Trophoblast cell (in vitro differentiated cells and primary cell): ENCODE measurements at regions not wholly inside any gene's neighbourhood (a gene's known extent, or its start where the extent isn't known, plus 50 kb on each side); places are given as distances from the start of the nearest gene placed in this dataset.

Experiments used
- DNase-seq, 2 donors: peaks; one replicate each; pipeline ENCODE4 v3.0.0-alpha.2; 2016
- H2AFZ ChIP-seq: 2 replicates; pipeline ENCODE4 v1.6.1; 2013; ENCODE audit warnings: low read length, moderate library complexity, mild to moderate bottlenecking; ENCODE audit not compliant: insufficient read depth, poor library complexity
- H2AK5ac ChIP-seq: 2 replicates; pipeline ENCODE4 v1.6.1; 2013; ENCODE audit warnings: mild to moderate bottlenecking, low read length
- H2BK120ac ChIP-seq: 2 replicates; pipeline ENCODE4 v1.6.1; 2013; ENCODE audit warnings: low read length, mild to moderate bottlenecking, moderate library complexity; ENCODE audit not compliant: insufficient read depth, poor library complexity
- H2BK12ac ChIP-seq: 2 replicates; pipeline ENCODE4 v1.6.1; 2013; ENCODE audit warnings: mild to moderate bottlenecking, low read length, moderate library complexity
- H2BK5ac ChIP-seq: 2 replicates; pipeline ENCODE4 v1.6.1; 2013; ENCODE audit warnings: low read length, low read depth, moderate library complexity, mild to moderate bottlenecking; ENCODE audit not compliant: poor library complexity
- H3K14ac ChIP-seq: 2 replicates; pipeline ENCODE4 v1.6.1; 2013; ENCODE audit warnings: mild to moderate bottlenecking, low read length
- H3K18ac ChIP-seq: 2 replicates; pipeline ENCODE4 v1.6.1; 2013; ENCODE audit warnings: mild to moderate bottlenecking, low read length
- H3K23ac ChIP-seq: 2 replicates; pipeline ENCODE4 v1.6.1; 2013; ENCODE audit warnings: low read length
- H3K27ac ChIP-seq: 2 replicates; pipeline ENCODE4 v1.5.1; 2013; ENCODE audit warnings: low read depth, mild to moderate bottlenecking, inconsistent platforms, low read length, moderate library complexity
- H3K27me3 ChIP-seq: 2 replicates; pipeline ENCODE4 v1.6.1; 2013; ENCODE audit warnings: inconsistent platforms, mild to moderate bottlenecking, low read length, moderate library complexity; ENCODE audit not compliant: insufficient read depth
- H3K36me3 ChIP-seq, 2 experiments: 1 replicate in 1 of 2; 2 replicates in 1 of 2; pipeline ENCODE4 v1.6.1; 2013; ENCODE audit warnings: low read length in 2 of 2, mild to moderate bottlenecking in 2 of 2, moderate library complexity in 1 of 2; ENCODE audit not compliant: insufficient read depth in 2 of 2, control insufficient read depth in 1 of 2
- H3K4ac ChIP-seq: 2 replicates; pipeline ENCODE4 v1.6.1; 2013; ENCODE audit warnings: low read depth, mild to moderate bottlenecking, low read length, moderate library complexity
- H3K4me1 ChIP-seq, 2 experiments: 1 replicate in 1 of 2; 2 replicates in 1 of 2; pipeline ENCODE4 v1.6.1; 2013; ENCODE audit warnings: low read length in 2 of 2, mild to moderate bottlenecking in 2 of 2, moderate library complexity in 1 of 2; ENCODE audit not compliant: insufficient read depth in 2 of 2, control insufficient read depth in 1 of 2
- H3K4me2 ChIP-seq: 2 replicates; pipeline ENCODE4 v1.6.1; 2013; ENCODE audit warnings: inconsistent platforms, mild to moderate bottlenecking, low read length, moderate library complexity
- H3K4me3 ChIP-seq: 2 replicates; pipeline ENCODE4 v1.5.1; 2013; ENCODE audit warnings: mild to moderate bottlenecking, low read depth, low read length, inconsistent platforms
- H3K79me1 ChIP-seq: one replicate; pipeline ENCODE4 v1.6.1; 2013; ENCODE audit warnings: low read length
- H3K79me2 ChIP-seq: 2 replicates; pipeline ENCODE4 v1.6.1; 2013; ENCODE audit warnings: low read length, mild to moderate bottlenecking; ENCODE audit not compliant: control insufficient read depth, insufficient read depth, poor library complexity
- H3K9ac ChIP-seq: 2 replicates; pipeline ENCODE4 v1.6.1; 2013; ENCODE audit warnings: mild to moderate bottlenecking, low read length
- H3K9me3 ChIP-seq: 2 replicates; pipeline ENCODE4 v1.6.1; 2013; ENCODE audit warnings: low read depth, mild to moderate bottlenecking, control low read depth, inconsistent platforms, low read length; ENCODE audit not compliant: insufficient read depth
- H4K12ac ChIP-seq: 2 replicates; pipeline ENCODE4 v1.6.1; 2013; ENCODE audit warnings: low read depth, mild to moderate bottlenecking, low read length, moderate library complexity
- H4K8ac ChIP-seq: 2 replicates; pipeline ENCODE4 v1.6.1; 2013; ENCODE audit warnings: low read depth, mild to moderate bottlenecking, low read length, moderate library complexity
- H4K91ac ChIP-seq: one replicate; pipeline ENCODE4 v1.6.1; 2013; ENCODE audit warnings: low read depth, mild to moderate bottlenecking, low read length, moderate library complexity
- WGBS: extraction: QIAGEN DNeasy Blood & Tissue Kit; methylation state at CpG from one replicate; pipeline ENCODE4 v1.1.7; 2013; ENCODE audit warnings: missing lambda C conversion rate; ENCODE audit not compliant: insufficient read length, insufficient coverage; ENCODE audit errors: extremely low coverage; 5-methylcytosine and 5-hydroxymethylcytosine counted together

DNA sequence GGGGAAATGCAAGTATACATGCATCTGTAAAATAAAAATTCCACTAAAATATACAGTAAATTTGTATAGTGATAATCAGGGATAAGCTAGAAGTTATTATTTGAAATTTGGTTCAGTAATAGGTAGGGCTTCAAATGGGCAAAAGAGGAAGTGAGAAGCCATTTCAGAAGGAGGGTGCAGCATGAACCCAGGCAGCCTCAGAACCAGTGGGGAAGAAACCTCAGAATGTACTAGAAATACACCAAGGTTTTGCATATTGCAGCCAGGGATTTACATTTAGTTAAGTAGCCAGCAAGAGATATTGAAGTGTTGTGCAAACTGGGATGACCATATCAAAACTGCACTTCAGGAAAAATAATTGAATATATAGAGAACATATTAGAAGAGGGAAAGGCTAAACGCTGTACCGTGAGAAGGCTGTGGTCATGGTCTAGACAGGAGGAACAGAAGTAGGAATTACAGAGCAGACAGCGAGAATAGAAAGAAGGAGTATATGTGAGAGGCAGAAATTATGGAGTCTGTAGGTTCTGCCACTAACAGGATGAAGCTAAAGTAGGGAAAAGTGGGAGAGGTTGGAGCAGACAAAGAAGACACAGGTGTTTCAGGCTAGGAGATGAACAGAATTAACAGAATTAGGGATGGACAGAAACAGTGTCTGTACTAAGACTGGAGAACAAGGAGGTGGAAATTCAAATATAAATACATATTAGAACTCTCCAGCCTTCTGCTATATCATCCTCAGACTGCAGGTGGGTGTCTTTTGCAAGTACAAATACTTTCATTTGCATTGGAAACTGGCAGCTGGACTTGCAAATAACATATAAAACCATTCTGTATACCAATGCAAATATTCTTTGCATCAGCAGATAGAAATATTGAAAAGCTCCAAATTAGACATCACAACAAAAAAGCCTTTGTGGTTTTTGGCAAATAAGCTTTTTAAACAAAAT is 335.6 kb downstream of the ZNF608 start:
- Histone ChIP-seq H3K79me2 (no peaks in the 10 kb centered on the region), H4K8ac (no peak overlapping the region), H3K36me3 (no peaks in the 10 kb centered on the region), H3K4me3 (no peak overlapping the region), H3K23ac (no peak overlapping the region), H2BK5ac (no peak overlapping the region), H3K27ac (no peak overlapping the region), H3K4me1 (no peaks in the 10 kb centered on the region), H3K79me1 (no peaks in the 10 kb centered on the region), H3K14ac (no peak overlapping the region), H2BK12ac (no peak overlapping the region), H3K9me3 (no peaks in the 10 kb centered on the region), H3K18ac (no peak overlapping the region), H2AK5ac (no peak overlapping the region), H2AFZ (no peak overlapping the region), H3K9ac (no peak overlapping the region), H3K27me3 (no peaks in the 10 kb centered on the region), H3K4ac (no peak overlapping the region), H4K91ac (no peak overlapping the region), H3K4me2 (no peak overlapping the region), H2BK120ac (no peak overlapping the region), H4K12ac (no peak overlapping the region)
- no CpG with 5 or more reads among the region's 3 CpGs for WGBS
- DNase-seq, result no peak

DNA sequence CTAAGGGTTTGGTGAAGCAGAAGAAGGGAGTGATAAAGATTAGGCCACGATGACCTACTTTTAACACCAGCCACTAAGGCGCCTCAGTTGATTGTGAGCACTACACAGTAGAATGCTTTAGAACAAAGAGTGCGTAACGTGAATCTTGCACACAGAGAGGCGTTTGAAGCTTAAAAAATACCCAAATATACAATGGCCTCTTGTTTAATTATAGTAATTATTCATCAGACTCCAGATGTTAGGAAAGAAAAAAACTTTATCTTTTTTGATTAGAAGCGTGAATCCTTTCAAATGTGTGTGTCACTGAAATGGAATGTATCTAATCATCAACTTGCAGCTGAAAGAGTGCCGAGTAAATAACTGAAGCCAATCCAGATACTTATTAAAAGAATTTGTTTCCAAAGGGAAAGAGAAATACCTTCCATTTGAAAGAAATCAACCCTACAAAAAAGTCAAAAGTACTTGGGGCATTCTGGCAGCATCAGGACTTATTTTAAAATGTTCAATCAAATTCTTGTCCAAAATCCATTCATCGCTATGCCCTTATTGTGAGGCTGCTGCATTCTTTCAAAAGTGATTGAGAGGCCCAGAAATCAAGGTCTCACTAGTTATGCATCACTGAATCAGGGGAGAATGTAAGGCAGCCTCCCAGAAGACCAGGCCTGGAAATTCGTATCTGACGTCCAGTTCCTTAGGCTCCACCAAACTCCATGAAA is 337.5 kb downstream of the ZNF608 start:
- H2AFZ ChIP-seq, result no peak overlapping the region
- no peaks in the 10 kb centered on the region for H3K9me3 ChIP-seq
- no peaks in the 10 kb centered on the region for H3K79me2 ChIP-seq
- no peak overlapping the region for H3K4me2 ChIP-seq
- no peak overlapping the region for H3K4me3 ChIP-seq
- H3K4me1 ChIP-seq, result no peaks in the 10 kb centered on the region
- H3K27ac ChIP-seq, result no peak overlapping the region
- H3K23ac ChIP-seq, result no peak overlapping the region
- H2BK120ac ChIP-seq, result no peak overlapping the region
- H2BK5ac ChIP-seq, result no peak overlapping the region
- no peaks in the 10 kb centered on the region for H3K79me1 ChIP-seq
- WGBS, result no CpG with 5 or more reads among the region's 10 CpGs
- H3K36me3 ChIP-seq, result no peaks in the 10 kb centered on the region
- no peak overlapping the region for H4K8ac ChIP-seq
- no peak overlapping the region for H4K91ac ChIP-seq
- no peak for DNase-seq
- no peak overlapping the region for H3K14ac ChIP-seq
- no peak overlapping the region for H4K12ac ChIP-seq
- H3K27me3 ChIP-seq, result no peaks in the 10 kb centered on the region
- no peak overlapping the region for H2AK5ac ChIP-seq
- H2BK12ac ChIP-seq, result no peak overlapping the region
- H3K9ac ChIP-seq, result no peak overlapping the region
- no peak overlapping the region for H3K18ac ChIP-seq
- H3K4ac ChIP-seq, result no peak overlapping the region

GRCh38 chr5:124404796-124405195 is 341.6 kb downstream of the ZNF608 start:
- Histone ChIP-seq H4K91ac (no peak overlapping the region), H3K27me3 (no peaks in the 10 kb centered on the region), H3K4me2 (no peak overlapping the region), H3K4me1 (peaks cover 0 to 3% of the 10 kb centered on the region in 2 experiments), H3K4me3 (no peak overlapping the region), H2BK12ac (no peak overlapping the region), H3K79me1 (no peaks in the 10 kb centered on the region), H2AK5ac (no peak overlapping the region), H2AFZ (no peak overlapping the region), H3K9me3 (no peaks in the 10 kb centered on the region), H3K79me2 (no peaks in the 10 kb centered on the region), H3K9ac (no peak overlapping the region), H3K27ac (no peak overlapping the region), H3K4ac (no peak overlapping the region), H3K18ac (no peak overlapping the region), H3K23ac (no peak overlapping the region), H2BK5ac (no peak overlapping the region), H3K36me3 (no peaks in the 10 kb centered on the region), H4K12ac (no peak overlapping the region), H2BK120ac (no peak overlapping the region), H4K8ac (no peak overlapping the region), H3K14ac (no peak overlapping the region)
- DNase-seq, result no peak
- WGBS, result no CpG with 5 or more reads among the region's 5 CpGs

- no peak overlapping the region for H3K27ac ChIP-seq
- H3K27me3 ChIP-seq, result no peaks in the 10 kb centered on the region
- no peak overlapping the region for H2AFZ ChIP-seq
- H3K36me3 ChIP-seq, result no peaks in the 10 kb centered on the region
- WGBS, result no CpG with 5 or more reads among the region's 2 CpGs
- no peak overlapping the region for H2BK5ac ChIP-seq
- H3K4me3 ChIP-seq, result no peak overlapping the region
- no peak overlapping the region for H3K18ac ChIP-seq
- DNase-seq, result no peak
- no peak overlapping the region for H4K8ac ChIP-seq
- no peak overlapping the region for H3K14ac ChIP-seq
- no peaks in the 10 kb centered on the region for H3K79me2 ChIP-seq
- no peak overlapping the region for H2BK12ac ChIP-seq
- no peak overlapping the region for H3K4ac ChIP-seq
- H3K9ac ChIP-seq, result no peak overlapping the region
- H3K79me1 ChIP-seq, result no peaks in the 10 kb centered on the region
- no peak overlapping the region for H2AK5ac ChIP-seq
- H3K23ac ChIP-seq, result no peak overlapping the region
- no peaks in the 10 kb centered on the region for H3K9me3 ChIP-seq
- no peak overlapping the region for H4K91ac ChIP-seq
- no peak overlapping the region for H4K12ac ChIP-seq
- no peak overlapping the region for H3K4me2 ChIP-seq
- peaks cover 0 to 3% of the 10 kb centered on the region in 2 experiments for H3K4me1 ChIP-seq
- no peak overlapping the region for H2BK120ac ChIP-seq
These were observed 343.2 kb downstream of the ZNF608 start for GRCh38 chr5:124403281-124403680.
